Kidney (tissue), 13 donors: ENCODE measurements at regions not wholly inside any gene's neighbourhood (a gene's known extent, or its start where the extent isn't known, plus 50 kb on each side); places are given as distances from the start of the nearest gene placed in this dataset.
"Not testable (repeated sequence)": the region's sequence is repeated elsewhere in the genome, so short reads cannot be mapped to it uniquely, and the experiment has no call there.

ENCODE experiments used
- DNase-seq, 5 donors: peaks; one replicate each; pipeline ENCODE4 v3.0.0-alpha.2; 2013 to 2020
- FAIRE-seq: peaks from 2 replicates; lab custom pipeline; 2012; peaks lifted over from hg19 to GRCh38; lab: Jason Lieb, UNC
- H3K27ac ChIP-seq, 2 donors: one replicate each; pipeline ENCODE4 v1.7.0; 2013; ENCODE audit warnings: low read depth in 2 of 2, low read length in 2 of 2, inconsistent platforms in 1 of 2
- H3K27me3 ChIP-seq: one replicate; pipeline ENCODE4 v1.7.1; 2013; ENCODE audit warnings: low read length, inconsistent platforms; ENCODE audit not compliant: control insufficient read depth, insufficient read depth
- H3K36me3 ChIP-seq, 3 donors: one replicate each; pipeline versions ENCODE4 v1.7.0 to v1.7.1; 2013; ENCODE audit warnings: low read length in 3 of 3, control low read depth in 1 of 3, inconsistent platforms in 1 of 3; ENCODE audit not compliant: insufficient read depth in 3 of 3, control insufficient read depth in 2 of 3
- H3K4me1 ChIP-seq, 3 donors: one replicate each; pipeline versions ENCODE4 v1.7.0 to v1.7.1; 2013; ENCODE audit warnings: low read length in 3 of 3, inconsistent platforms in 1 of 3, low read depth in 1 of 3; ENCODE audit not compliant: control insufficient read depth in 2 of 3, insufficient read depth in 2 of 3
- H3K4me3 ChIP-seq, 3 donors: one replicate each; pipeline versions ENCODE4 v1.7.0 to v1.8.1; 2013; ENCODE audit warnings: low read length in 3 of 3, control low read depth in 1 of 3, inconsistent platforms in 1 of 3
- H3K9ac ChIP-seq, 3 donors: one replicate each; pipeline versions ENCODE4 v1.7.0 to v1.7.1; 2013; ENCODE audit warnings: low read length in 3 of 3, control low read depth in 1 of 3, inconsistent platforms in 1 of 3
- H3K9me3 ChIP-seq, 3 donors: one replicate each; pipeline versions ENCODE4 v1.7.0 to v1.7.1; 2013; ENCODE audit warnings: low read length in 3 of 3, control low read depth in 1 of 3, inconsistent platforms in 1 of 3; ENCODE audit not compliant: control insufficient read depth in 2 of 3, insufficient read depth in 1 of 3
- CTCF ChIP-seq: IDR thresholded peaks from 3 replicates; pipeline ENCODE4 v1.5.1; 2012; ENCODE audit warnings: mild to moderate bottlenecking, moderate library complexity, borderline replicate concordance; ENCODE audit not compliant: insufficient read depth; ENCODE audit errors: extremely low read depth
- intact Hi-C: fragments of 100-400 bp; cut with DNase I; formaldehyde crosslinking; loops from one replicate; pipeline ENCODE4 v1.11.1; 2022
- donor health status: control.
- donor health status: control.
- donor health status: control.
- donor health status: control.
- donor health status: control.
- donor health status: DM: yes; HTN: yes; CAD: no.
- donor health status: Normal renal cell carcinoma (clear cell type).

DNA sequence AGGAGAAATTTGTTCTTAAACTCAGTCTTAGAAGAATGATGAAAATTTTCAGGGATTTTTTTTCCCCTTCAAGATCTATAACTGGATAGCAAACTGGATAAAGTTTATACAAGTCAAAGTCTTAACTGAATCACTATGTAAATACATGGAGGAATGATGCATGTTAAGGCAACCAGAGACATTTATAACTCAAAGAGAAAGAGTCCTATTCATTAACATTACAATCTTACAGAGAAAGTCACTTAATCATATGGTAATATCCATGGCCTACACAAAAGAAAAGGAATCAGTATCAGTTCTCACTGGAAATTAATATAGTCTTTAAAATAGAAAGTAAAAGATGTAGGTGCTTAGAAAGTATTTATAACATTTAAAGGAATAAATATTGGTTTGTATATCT, 869.1 kb downstream of the TBL1XR1 start:
- no peak for TF ChIP-seq CTCF
- Histone ChIP-seq H3K36me3 (no peaks in the 10 kb centered on the region), H3K27ac (no peak overlapping the region), H3K4me1 (no peaks in the 10 kb centered on the region), H3K27me3 (no peaks in the 10 kb centered on the region), H3K4me3 (no peak overlapping the region), H3K9ac (no peak overlapping the region), H3K9me3 (no peaks in the 10 kb centered on the region)
- intact Hi-C loops: no loop called here
- FAIRE-seq (no peak), DNase-seq (no peak)

GRCh38 chr3:176326894-176327490, 870.3 kb downstream of the TBL1XR1 start:
- H3K36me3 ChIP-seq, FAIRE-seq, H3K9ac ChIP-seq, H3K27ac ChIP-seq, intact Hi-C loops, H3K9me3 ChIP-seq, H3K4me1 ChIP-seq, DNase-seq, H3K4me3 ChIP-seq, H3K27me3 ChIP-seq: not testable (repeated sequence)

GRCh38 chr3:176321532-176321931, 875.8 kb downstream of the TBL1XR1 start:
- H3K36me3 ChIP-seq, H3K27ac ChIP-seq, H3K4me3 ChIP-seq, H3K9ac ChIP-seq, DNase-seq, H3K4me1 ChIP-seq, H3K9me3 ChIP-seq, FAIRE-seq, intact Hi-C loops, H3K27me3 ChIP-seq: not testable (repeated sequence)

DNA sequence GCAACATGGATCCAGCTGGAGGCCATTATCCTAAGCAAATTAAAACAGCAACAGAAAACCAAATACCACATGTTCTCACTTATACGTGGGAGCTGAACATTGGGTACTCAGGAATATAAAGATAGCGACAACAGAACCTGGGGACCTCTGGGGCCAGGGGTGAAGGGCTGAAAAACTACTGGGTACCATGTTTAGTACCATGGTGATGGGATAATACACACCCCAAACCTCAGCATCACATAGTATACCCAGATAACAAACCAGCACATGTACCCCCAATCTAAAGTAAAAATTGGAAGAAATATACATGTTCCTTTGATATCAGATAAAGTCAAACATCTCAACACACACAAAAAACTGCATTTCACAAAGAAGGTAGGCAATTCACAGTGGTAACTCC, 876.2 kb downstream of the TBL1XR1 start:
- intact Hi-C loops: no loop called here
- FAIRE-seq (no peak), DNase-seq (no peak)
- H3K4me1 ChIP-seq: no peaks in the 10 kb centered on the region
- no peaks in the 10 kb centered on the region for H3K9me3 ChIP-seq
- no peak overlapping the region for H3K4me3 ChIP-seq
- no peaks in the 10 kb centered on the region for H3K36me3 ChIP-seq
- TF ChIP-seq CTCF: no peak
- H3K27ac ChIP-seq: no peak overlapping the region
- no peaks in the 10 kb centered on the region for H3K27me3 ChIP-seq
- H3K9ac ChIP-seq: no peak overlapping the region
